ENCODE measurements at regions not wholly inside any gene's neighbourhood (a gene's known extent, or its start where the extent isn't known, plus 50 kb on each side); places are given as distances from the start of the nearest gene placed in this dataset.
A peak's percentile ranks its signal among the peaks of the same experiment; 100 is the strongest.

DNA sequence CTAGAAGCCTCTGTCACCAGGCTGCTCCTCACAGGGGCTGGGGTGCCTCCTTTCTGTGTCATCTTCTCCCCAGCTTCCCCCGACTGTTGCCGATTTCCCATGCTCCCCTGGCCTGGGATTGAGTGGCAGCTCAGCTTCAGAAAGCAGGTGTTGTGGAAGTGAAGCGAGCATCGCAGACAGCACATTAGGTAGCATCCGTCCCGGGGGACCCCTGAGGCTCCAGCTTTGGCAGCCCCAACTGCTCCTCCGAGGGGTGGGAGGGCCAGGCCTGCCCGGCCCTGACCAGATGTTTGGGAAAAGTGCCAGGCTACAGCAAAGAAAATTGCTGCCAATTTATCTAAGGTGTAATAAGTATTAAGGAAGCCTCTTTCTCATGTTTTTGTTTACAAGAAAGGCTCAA lies 1045.6 kb downstream of the BCL11B start:
- Histone ChIP-seq H3K36me3 (ENCODE audit: control insufficient read depth in 4 of 4, insufficient read depth in 4 of 4, low read length in 4 of 4) (no peaks in the 10 kb centered on the region), H3K27ac (ENCODE audit: low read depth in 1 of 2, low read length in 1 of 2) (no peak overlapping the region), H3K4me1 (ENCODE audit: control insufficient read depth in 5 of 5, insufficient read depth in 5 of 5, low read length in 5 of 5) (peaks cover 0 to 4% (median 0%) of the 10 kb centered on the region in 5 donors), H3K4me3 (no peak overlapping the region), H3K9me3 (ENCODE audit: control insufficient read depth in 4 of 4, insufficient read depth in 3 of 4, low read length in 3 of 4) (peaks cover 0 to 2% (median 0%) of the 10 kb centered on the region in 4 donors), H3K9ac (ENCODE audit: insufficient read depth in 1 of 2, low read length in 2 of 2) (no peak overlapping the region), H3K27me3 (ENCODE audit: control insufficient read depth in 3 of 3, insufficient read depth in 3 of 3, low read length in 2 of 3) (no peaks in the 10 kb centered on the region)
- DNase-seq (peak in 2 of 3 donors; percentile 13 to 14), ATAC-seq (ENCODE audit: insufficient read depth, low FRiP score) (no peak)
- TF ChIP-seq, protein P1, sequence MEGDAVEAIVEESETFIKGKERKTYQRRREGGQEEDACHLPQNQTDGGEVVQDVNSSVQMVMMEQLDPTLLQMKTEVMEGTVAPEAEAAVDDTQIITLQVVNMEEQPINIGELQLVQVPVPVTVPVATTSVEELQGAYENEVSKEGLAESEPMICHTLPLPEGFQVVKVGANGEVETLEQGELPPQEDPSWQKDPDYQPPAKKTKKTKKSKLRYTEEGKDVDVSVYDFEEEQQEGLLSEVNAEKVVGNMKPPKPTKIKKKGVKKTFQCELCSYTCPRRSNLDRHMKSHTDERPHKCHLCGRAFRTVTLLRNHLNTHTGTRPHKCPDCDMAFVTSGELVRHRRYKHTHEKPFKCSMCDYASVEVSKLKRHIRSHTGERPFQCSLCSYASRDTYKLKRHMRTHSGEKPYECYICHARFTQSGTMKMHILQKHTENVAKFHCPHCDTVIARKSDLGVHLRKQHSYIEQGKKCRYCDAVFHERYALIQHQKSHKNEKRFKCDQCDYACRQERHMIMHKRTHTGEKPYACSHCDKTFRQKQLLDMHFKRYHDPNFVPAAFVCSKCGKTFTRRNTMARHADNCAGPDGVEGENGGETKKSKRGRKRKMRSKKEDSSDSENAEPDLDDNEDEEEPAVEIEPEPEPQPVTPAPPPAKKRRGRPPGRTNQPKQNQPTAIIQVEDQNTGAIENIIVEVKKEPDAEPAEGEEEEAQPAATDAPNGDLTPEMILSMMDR (IDR thresholded peaks at IDR 0.05; ENCODE audit: control extremely low read depth, extremely low read depth): no peak
- 79 to 82% methylated on average over 8 of the region's 8 CpGs for WGBS, 2 donors

DNA sequence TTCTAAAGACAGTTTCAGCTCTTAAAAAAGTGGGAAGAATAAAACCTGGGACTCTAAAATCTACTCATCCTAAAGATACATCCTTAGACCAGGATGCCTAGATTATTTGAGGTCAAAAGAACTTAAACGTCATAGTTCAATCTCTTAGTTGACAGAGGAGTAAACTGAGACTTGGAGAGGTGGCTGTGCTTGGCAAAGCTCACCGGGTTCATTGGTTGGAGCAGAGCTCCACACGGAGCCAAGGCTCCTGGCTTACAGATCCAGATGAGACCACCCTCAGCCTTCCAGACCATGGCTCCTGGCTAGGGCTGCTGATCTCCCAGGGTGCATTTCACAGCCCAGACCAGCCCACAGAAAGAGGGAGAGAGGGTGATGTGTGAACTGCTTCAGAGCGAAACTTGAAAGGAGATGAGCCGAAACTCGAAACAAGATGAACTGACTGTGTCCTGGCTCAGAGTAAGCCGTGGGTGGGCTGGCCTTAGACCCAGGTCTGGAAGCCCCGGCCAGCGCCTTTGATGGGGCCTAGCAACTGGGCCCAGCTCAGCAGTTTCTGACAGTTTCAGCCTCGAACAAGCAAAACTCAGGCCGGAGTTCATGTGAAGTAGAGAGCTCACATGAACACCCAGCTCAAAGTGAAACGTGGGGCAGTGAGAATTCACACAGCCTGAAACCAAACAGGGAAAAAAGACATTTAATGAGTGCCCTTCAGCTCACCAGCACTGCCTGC lies 1044.8 kb downstream of the BCL11B start:
- Histone ChIP-seq H3K27ac (ENCODE audit: low read depth in 1 of 2, low read length in 1 of 2) (no peak overlapping the region), H3K4me3 (no peak overlapping the region), H3K27me3 (ENCODE audit: control insufficient read depth in 3 of 3, insufficient read depth in 3 of 3, low read length in 2 of 3) (no peaks in the 10 kb centered on the region), H3K9ac (ENCODE audit: insufficient read depth in 1 of 2, low read length in 2 of 2) (no peak overlapping the region), H3K36me3 (ENCODE audit: control insufficient read depth in 4 of 4, insufficient read depth in 4 of 4, low read length in 4 of 4) (no peaks in the 10 kb centered on the region), H3K9me3 (ENCODE audit: control insufficient read depth in 4 of 4, insufficient read depth in 3 of 4, low read length in 3 of 4) (peaks cover 0 to 2% (median 0%) of the 10 kb centered on the region in 4 donors), H3K4me1 (ENCODE audit: control insufficient read depth in 5 of 5, insufficient read depth in 5 of 5, low read length in 5 of 5) (peaks cover 0 to 4% (median 0%) of the 10 kb centered on the region in 5 donors)
- ATAC-seq (ENCODE audit: insufficient read depth, low FRiP score): no peak
- TF ChIP-seq, protein P1 (IDR thresholded peaks at IDR 0.05; ENCODE audit: control extremely low read depth, extremely low read depth): no peak
- WGBS, 2 donors: 59 to 79% methylated on average over 12 of the region's 12 CpGs
- peak; percentile 48 to 75 (median 50) for DNase-seq

DNA sequence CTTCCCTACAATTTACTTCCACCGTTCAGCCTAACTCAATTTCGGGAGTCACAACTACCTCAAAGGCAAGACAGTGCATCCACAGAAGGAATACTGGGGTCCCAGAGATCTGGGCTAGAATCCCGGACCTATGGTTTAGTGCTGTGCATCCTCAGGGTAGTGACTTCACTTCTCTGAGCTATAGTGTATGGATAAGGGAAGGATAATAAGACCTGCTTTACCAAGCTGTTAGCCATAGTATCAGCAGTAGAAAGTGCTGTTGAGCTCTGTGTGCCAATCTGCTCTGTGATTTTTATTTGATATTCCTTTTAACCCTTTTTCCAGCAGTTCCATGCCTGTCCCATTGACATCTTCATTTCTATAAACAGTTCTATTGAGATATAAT lies 1044.3 kb downstream of the BCL11B start:
- TF ChIP-seq, protein P1 (IDR thresholded peaks at IDR 0.05; ENCODE audit: control extremely low read depth, extremely low read depth): no peak
- DNase-seq (no peak), ATAC-seq (ENCODE audit: insufficient read depth, low FRiP score) (no peak)
- H3K36me3 ChIP-seq (ENCODE audit: control insufficient read depth in 4 of 4, insufficient read depth in 4 of 4, low read length in 4 of 4): no peaks in the 10 kb centered on the region
- peaks cover 0 to 2% (median 0%) of the 10 kb centered on the region in 4 donors for H3K9me3 ChIP-seq (ENCODE audit: control insufficient read depth in 4 of 4, insufficient read depth in 3 of 4, low read length in 3 of 4)
- H3K27ac ChIP-seq (ENCODE audit: low read depth in 1 of 2, low read length in 1 of 2): no peak overlapping the region
- H3K4me1 ChIP-seq (ENCODE audit: control insufficient read depth in 5 of 5, insufficient read depth in 5 of 5, low read length in 5 of 5): peaks cover 0 to 4% (median 0%) of the 10 kb centered on the region in 5 donors
- no peaks in the 10 kb centered on the region for H3K27me3 ChIP-seq (ENCODE audit: control insufficient read depth in 3 of 3, insufficient read depth in 3 of 3, low read length in 2 of 3)
- 70 to 89% methylated on average over 3 of the region's 3 CpGs for WGBS, 2 donors
- no peak overlapping the region for H3K9ac ChIP-seq (ENCODE audit: insufficient read depth in 1 of 2, low read length in 2 of 2)
- no peak overlapping the region for H3K4me3 ChIP-seq

Measured in lung (tissue), 11 donors.